PC-9 (cell line): ENCODE measurements at regions not wholly inside any gene's neighbourhood (a gene's known extent, or its start where the extent isn't known, plus 50 kb on each side); places are given as distances from the start of the nearest gene placed in this dataset.

ENCODE experiments used
- CTCF ChIP-seq: fragments of 200-600 bp; sonication (generic); conservative IDR thresholded peaks from 2 replicates; pipeline ENCODE4 v1.6.1; 2017; ENCODE audit warnings: mixed run types, antibody characterized with exemption, mild to moderate bottlenecking, moderate library complexity
- EZH2 ChIP-seq: fragments of 200-600 bp; sonication (generic); IDR thresholded peaks from 2 replicates; pipeline ENCODE4 v1.8.0; 2017; ENCODE audit warnings: antibody characterized with exemption, low read depth

- no peak for TF ChIP-seq CTCF
- no peak for TF ChIP-seq EZH2
Observed at GRCh38 chr18:78818961-78819360, 160.7 kb upstream of the SALL3 start.
